GM18858 (cell line): ENCODE measurements at regions not wholly inside any gene's neighbourhood (a gene's known extent, or its start where the extent isn't known, plus 50 kb on each side); places are given as distances from the start of the nearest gene placed in this dataset.
"Not testable (repeated sequence)": the region's sequence is repeated elsewhere in the genome, so short reads cannot be mapped to it uniquely, and the experiment has no call there.

Source experiments
- ATAC-seq: cut with Tn5 transposase; IDR thresholded peaks from one replicate; pipeline ENCODE4 v1.9.1; 2021; ENCODE audit not compliant: unreplicated experiment

DNA sequence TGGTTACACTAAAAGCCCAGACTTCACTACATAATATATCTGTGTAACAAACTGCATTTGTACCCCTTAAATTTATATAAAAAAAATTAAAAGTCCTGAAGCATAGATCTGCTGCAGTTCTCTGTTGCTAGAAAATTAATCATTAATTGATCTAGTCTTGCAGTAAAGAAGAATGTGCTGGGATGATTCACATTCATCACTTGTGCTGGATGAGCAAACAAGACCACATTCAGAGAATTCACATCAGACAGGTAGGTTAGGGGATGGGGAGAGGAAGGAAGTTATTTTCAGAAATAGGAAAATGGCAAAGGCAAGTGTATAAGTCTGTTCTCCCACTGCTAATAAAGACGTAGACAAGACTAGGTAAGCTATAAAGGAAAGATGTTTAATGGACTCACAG is 1019.0 kb downstream of the KCNMA1 start:
- ATAC-seq, result no peak

DNA sequence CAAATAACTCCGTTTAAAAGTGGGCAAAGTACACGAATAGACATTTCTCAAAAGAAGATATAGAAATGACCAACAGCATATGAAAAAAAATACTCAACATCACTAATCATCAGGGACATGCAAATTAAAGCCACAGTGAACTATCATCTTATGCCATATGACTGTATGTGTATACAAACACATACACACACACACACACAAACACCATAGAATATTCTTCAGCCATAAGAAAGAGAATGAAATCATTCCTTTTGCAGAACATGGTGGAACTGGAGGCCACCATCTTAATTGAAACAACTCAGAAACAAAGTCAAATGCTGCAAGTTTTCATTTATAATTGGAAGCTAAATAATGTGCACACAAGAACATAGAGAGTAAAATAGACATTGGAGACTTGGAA is 1019.4 kb downstream of the KCNMA1 start:
- ATAC-seq, result no peak

DNA sequence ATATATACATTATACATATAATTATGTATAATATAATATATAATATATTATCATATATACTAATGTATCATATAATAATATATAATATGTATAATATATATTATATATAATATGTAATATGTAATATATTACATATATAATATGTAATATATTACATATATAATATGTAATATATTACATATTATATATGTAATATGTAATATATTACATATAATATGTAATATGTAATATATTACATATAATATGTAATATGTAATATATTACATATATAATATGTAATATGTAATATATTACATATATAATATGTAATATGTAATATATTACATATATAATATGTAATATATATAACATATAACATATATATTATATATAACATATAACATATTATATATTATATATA is 1020.9 kb downstream of the KCNMA1 start:
- not testable (repeated sequence) for ATAC-seq

DNA sequence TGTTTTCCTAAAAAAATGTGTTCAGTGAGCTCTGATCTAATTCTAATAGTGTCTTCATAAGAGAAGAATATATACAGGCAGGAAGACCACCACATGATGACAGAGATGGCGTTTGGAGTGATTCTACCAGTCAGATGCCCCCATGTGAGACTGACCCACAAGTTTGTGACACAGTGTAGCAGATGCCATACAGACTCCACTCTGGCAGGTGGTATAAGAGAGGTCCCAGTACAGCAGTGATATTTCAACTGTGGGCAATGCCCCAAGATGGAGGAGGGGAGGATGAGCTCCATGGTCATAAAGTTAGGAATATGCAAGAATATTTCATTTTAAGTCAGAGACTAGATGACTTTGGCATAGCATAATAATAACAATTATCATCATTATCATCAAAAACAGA is 1022.6 kb downstream of the KCNMA1 start:
- no peak for ATAC-seq
